ENCODE measurements at regions not wholly inside any gene's neighbourhood (a gene's known extent, or its start where the extent isn't known, plus 50 kb on each side); places are given as distances from the start of the nearest gene placed in this dataset.

- TF ChIP-seq CTCF (IDR thresholded peaks at IDR 0.05) (no peak), POLR2A (IDR thresholded peaks at IDR 0.05) (no peak)
Measured at GRCh38 chr22:44613196-44613595, 88.8 kb upstream of the PRR5 start.

Data from testis (tissue), 2 donors.